ENCODE measurements at regions not wholly inside any gene's neighbourhood (a gene's known extent, or its start where the extent isn't known, plus 50 kb on each side); places are given as distances from the start of the nearest gene placed in this dataset.

DNA sequence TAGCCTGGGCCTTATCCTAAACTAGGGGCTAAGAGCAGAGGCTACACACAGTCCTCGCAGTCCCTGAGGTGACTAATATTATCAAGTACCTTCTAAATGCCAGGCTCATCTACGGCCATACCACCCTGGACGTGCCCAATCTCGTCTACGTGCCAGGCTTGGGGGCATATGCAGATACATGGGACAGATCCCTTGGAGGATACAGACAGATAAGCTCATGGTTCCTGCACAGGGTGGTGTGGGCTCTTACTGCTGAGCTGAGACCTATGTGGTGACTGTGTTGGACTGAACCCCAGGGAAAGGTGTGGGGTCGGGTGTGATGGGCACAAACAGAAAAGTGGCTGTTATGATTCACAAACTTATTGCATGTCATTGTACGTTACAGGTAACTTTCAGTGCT is 268.4 kb upstream of the NEBL start:
- TF ChIP-seq, protein P1, sequence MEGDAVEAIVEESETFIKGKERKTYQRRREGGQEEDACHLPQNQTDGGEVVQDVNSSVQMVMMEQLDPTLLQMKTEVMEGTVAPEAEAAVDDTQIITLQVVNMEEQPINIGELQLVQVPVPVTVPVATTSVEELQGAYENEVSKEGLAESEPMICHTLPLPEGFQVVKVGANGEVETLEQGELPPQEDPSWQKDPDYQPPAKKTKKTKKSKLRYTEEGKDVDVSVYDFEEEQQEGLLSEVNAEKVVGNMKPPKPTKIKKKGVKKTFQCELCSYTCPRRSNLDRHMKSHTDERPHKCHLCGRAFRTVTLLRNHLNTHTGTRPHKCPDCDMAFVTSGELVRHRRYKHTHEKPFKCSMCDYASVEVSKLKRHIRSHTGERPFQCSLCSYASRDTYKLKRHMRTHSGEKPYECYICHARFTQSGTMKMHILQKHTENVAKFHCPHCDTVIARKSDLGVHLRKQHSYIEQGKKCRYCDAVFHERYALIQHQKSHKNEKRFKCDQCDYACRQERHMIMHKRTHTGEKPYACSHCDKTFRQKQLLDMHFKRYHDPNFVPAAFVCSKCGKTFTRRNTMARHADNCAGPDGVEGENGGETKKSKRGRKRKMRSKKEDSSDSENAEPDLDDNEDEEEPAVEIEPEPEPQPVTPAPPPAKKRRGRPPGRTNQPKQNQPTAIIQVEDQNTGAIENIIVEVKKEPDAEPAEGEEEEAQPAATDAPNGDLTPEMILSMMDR (IDR thresholded peaks at IDR 0.05): no peak
- no peak for TF ChIP-seq POLR2A (IDR thresholded peaks at IDR 0.05)

All from stomach (tissue), 4 donors.